HG03025 (cell line): ENCODE measurements at regions not wholly inside any gene's neighbourhood (a gene's known extent, or its start where the extent isn't known, plus 50 kb on each side); places are given as distances from the start of the nearest gene placed in this dataset.
"Not testable (repeated sequence)": the region's sequence is repeated elsewhere in the genome, so short reads cannot be mapped to it uniquely, and the experiment has no call there.

Source experiments
- ATAC-seq: cut with Tn5 transposase; IDR thresholded peaks from one replicate; pipeline ENCODE4 v1.9.1; 2021; ENCODE audit warnings: mild to moderate bottlenecking, moderate library complexity; ENCODE audit not compliant: unreplicated experiment, low FRiP score

DNA sequence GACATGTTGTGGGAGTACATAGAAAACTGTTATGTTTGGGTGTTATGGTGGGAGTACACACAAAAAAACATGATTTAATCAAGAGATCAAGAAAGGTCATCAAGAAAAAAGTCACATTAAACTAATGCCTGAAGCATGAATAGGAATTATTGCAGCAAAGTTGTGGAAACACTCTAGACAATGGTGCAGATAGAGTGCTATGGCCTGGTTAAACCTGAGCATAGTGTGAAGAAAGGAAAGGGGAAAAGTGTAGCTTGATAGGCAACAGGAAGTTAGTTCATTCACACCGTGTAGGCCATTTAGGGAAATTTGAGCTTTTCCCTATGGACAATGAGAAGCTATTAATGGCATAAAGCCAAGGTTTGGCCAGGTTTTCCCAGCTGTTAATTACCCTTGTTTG lies 162.1 kb upstream of the EMCN start:
- no peak for ATAC-seq

- no peak for ATAC-seq
Measured at GRCh38 chr4:100674976-100675375, 157.2 kb upstream of the EMCN start.

GRCh38 chr4:100657187-100657586 lies 139.4 kb upstream of the EMCN start:
- ATAC-seq = no peak

GRCh38 chr4:100651499-100652175 lies 133.8 kb upstream of the EMCN start:
- no peak for ATAC-seq

DNA sequence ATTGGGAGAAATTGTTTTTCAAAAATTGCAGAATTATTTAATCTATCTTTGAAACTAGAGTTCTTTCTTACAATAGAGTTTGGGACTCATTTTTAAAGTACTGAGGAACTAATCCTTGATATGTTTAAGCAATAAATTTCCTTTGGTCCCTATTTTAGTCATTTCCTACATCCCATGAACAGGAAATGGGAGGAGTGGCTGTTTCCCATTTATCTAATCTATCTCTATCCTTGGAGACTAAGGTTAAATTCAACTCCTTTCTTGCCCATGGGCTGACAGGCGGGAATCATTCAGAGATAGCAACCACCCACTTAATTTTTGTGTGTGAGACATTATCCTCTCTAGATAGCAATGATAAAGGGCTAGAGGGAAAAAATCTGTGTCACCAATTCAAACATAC lies 131.6 kb upstream of the EMCN start:
- no peak for ATAC-seq

GRCh38 chr4:100644150-100644549 lies 126.3 kb upstream of the EMCN start:
- no peak for ATAC-seq

GRCh38 chr4:100641336-100641735 lies 123.5 kb upstream of the EMCN start:
- no peak for ATAC-seq

GRCh38 chr4:100635899-100636298 lies 118.1 kb upstream of the EMCN start:
- ATAC-seq = no peak

- ATAC-seq = no peak
Measured at GRCh38 chr4:100633269-100633668, 115.4 kb upstream of the EMCN start.

GRCh38 chr4:100632163-100632562 lies 114.3 kb upstream of the EMCN start:
- ATAC-seq = no peak

GRCh38 chr4:100631281-100631968 lies 113.6 kb upstream of the EMCN start:
- no peak for ATAC-seq

- ATAC-seq = no peak
Measured at GRCh38 chr4:100630341-100630740, 112.5 kb upstream of the EMCN start.

- ATAC-seq = no peak
Measured at GRCh38 chr4:100609810-100610209, 92.0 kb upstream of the EMCN start.

- ATAC-seq = not testable (repeated sequence)
Measured at GRCh38 chr4:100608651-100609050, 90.8 kb upstream of the EMCN start.

- no peak for ATAC-seq
Measured at GRCh38 chr4:100605144-100605543, 87.3 kb upstream of the EMCN start.

- ATAC-seq = no peak
Measured at GRCh38 chr4:100593935-100594334, 76.1 kb upstream of the EMCN start.

- ATAC-seq = no peak
Measured at GRCh38 chr4:100591161-100591876, 73.5 kb upstream of the EMCN start.

- no peak for ATAC-seq
Measured at GRCh38 chr4:100590325-100590724, 72.5 kb upstream of the EMCN start.

DNA sequence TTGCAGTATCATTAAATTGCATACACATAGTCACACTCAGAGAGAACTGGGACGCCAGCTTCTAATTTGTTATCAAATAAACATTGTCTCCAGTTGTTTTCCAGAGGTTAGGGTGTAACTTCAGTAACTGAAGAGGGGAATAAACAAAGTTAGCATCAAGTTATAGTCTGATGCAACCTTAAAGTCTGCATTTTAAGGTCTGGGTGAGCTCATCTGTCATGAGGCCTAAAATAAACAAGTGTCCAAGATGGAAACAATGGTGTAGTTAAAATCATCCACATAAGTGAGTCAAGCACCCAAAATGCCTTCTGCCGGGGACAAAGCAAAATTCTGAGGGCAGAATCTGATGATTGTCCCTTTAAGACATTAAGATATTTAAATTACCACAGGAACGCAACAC lies 70.3 kb upstream of the EMCN start:
- ATAC-seq = no peak

DNA sequence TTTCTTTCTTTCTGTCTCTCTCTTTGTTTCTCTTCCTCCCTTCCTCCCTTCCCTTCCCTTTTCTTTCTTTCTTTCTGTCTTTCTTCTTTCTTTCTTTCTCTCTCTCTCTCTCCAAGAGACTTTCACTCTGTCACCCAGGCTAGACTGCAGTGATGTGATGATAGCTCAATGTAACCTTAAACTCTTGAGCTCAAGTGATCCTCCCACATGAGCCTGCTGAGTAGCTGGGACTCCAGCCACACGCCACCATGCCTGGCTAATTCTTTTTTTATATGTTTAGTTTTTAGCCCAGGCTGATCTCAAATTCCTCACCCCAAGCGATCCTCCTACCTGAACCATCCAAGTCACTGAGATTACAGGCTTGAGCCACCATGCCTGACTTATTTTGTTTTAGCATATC lies 64.3 kb upstream of the EMCN start:
- no peak for ATAC-seq

DNA sequence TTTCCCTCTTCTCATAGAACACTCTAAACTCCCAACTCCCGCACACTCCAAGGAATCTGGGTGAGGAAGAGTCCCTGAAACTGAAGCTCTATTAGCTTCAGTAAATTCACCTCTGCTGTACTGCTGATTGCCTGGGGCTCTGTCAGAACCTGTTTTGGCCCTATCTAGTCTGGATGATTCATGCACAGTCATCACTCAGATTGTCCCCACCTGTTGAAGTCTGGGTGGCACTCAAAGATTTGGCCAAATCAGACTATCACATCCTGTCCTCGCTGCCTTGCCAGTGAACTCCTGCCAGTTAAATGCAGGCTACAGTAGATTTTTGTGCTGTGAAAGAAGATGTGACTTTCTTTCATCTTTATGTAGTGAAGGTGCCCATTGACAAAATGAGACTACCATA lies 63.5 kb upstream of the EMCN start:
- ATAC-seq = no peak

- ATAC-seq = no peak
Measured at GRCh38 chr4:100576570-100576969, 58.7 kb upstream of the EMCN start.
